ENCODE measurements at regions not wholly inside any gene's neighbourhood (a gene's known extent, or its start where the extent isn't known, plus 50 kb on each side); places are given as distances from the start of the nearest gene placed in this dataset.

GRCh38 chr9:108396193-108396592, 459.6 kb downstream of the ACTL7B start:
- DNase-seq (ENCODE audit: low read depth, low spot score) = no peak
- H3K4me1 ChIP-seq (ENCODE audit: control insufficient read depth, extremely low read depth, insufficient read depth, low read length) = no peaks in the 10 kb centered on the region
- H3K79me2 ChIP-seq (ENCODE audit: control insufficient read depth, insufficient read depth, low read length) = no peaks in the 10 kb centered on the region
- no peaks in the 10 kb centered on the region for H3K27me3 ChIP-seq (ENCODE audit: control insufficient read depth in 2 of 2, insufficient read depth in 2 of 2, low read length in 2 of 2)
- TF ChIP-seq POLR2AphosphoS5 (IDR thresholded peaks at IDR 0.05; ENCODE audit: insufficient read depth, low read depth, low read length) = no peak
- TF ChIP-seq CTCF (IDR thresholded peaks at IDR 0.05; ENCODE audit: extremely low read depth in 1 of 2, insufficient read depth in 1 of 2, low read depth in 1 of 2, low read length in 2 of 2) = no peak
- TF ChIP-seq JUN (IDR thresholded peaks at IDR 0.05; ENCODE audit: borderline replicate concordance, insufficient read depth, insufficient read length, low read depth) = no peak
- TF ChIP-seq MAX (IDR thresholded peaks at IDR 0.05; ENCODE audit: insufficient read depth, insufficient read length) = no peak
- no peak for TF ChIP-seq FOS (IDR thresholded peaks at IDR 0.05; ENCODE audit: borderline replicate concordance, insufficient read depth, low read length)
- dilution Hi-C loops (cut with MboI; ENCODE audit: extremely low pct_ligation_motif_present, low sequenced_read_pairs) = no loop called here
- no peak overlapping the region for H3K27ac ChIP-seq (ENCODE audit: insufficient read depth, low read depth, low read length)
- intact Hi-C loops (cut with micrococcal nuclease) = no loop called here
- H3K4me2 ChIP-seq (ENCODE audit: insufficient read depth, low read length) = no peak overlapping the region
- H2AFZ ChIP-seq (ENCODE audit: low read depth, low read length) = no peak overlapping the region
- POLR2A ChIA-PET = no interaction called here
- CTCF ChIA-PET = no interaction called here
- H3K9me1 ChIP-seq (replicated peaks; ENCODE audit: control insufficient read depth, extremely low read depth, insufficient read depth, low read length) = no peaks in the 10 kb centered on the region
- no peak overlapping the region for H3K9ac ChIP-seq (replicated peaks; ENCODE audit: extremely low read depth, insufficient read depth, low read length)
- no peaks in the 10 kb centered on the region for H4K20me1 ChIP-seq (replicated peaks; ENCODE audit: control insufficient read depth, extremely low read depth, insufficient read depth, low read length)
- BruUV-seq (replicated peaks) = no TSS peak
- no peak for FAIRE-seq
- no peaks in the 10 kb centered on the region for H3K9me3 ChIP-seq (replicated peaks; ENCODE audit: control insufficient read depth, insufficient read depth, low read length)
- H3K36me3 ChIP-seq (ENCODE audit: control insufficient read depth in 2 of 2, extremely low read depth in 1 of 2, insufficient read depth in 2 of 2, low read length in 2 of 2) = no peaks in the 10 kb centered on the region
- no peak overlapping the region for H3K4me3 ChIP-seq (replicated peaks in 1 of 3; ENCODE audit: insufficient read depth in 1 of 3, low read depth in 1 of 3, low read length in 3 of 3)

- Histone ChIP-seq H3K9me3 (replicated peaks; ENCODE audit: control insufficient read depth, insufficient read depth, low read length) (no peaks in the 10 kb centered on the region), H3K9me1 (replicated peaks; ENCODE audit: control insufficient read depth, extremely low read depth, insufficient read depth, low read length) (no peaks in the 10 kb centered on the region), H3K4me1 (ENCODE audit: control insufficient read depth, extremely low read depth, insufficient read depth, low read length) (no peaks in the 10 kb centered on the region), H3K9ac (replicated peaks; ENCODE audit: extremely low read depth, insufficient read depth, low read length) (no peak overlapping the region), H3K36me3 (ENCODE audit: control insufficient read depth in 2 of 2, extremely low read depth in 1 of 2, insufficient read depth in 2 of 2, low read length in 2 of 2) (no peaks in the 10 kb centered on the region), H3K4me3 (replicated peaks in 1 of 3; ENCODE audit: insufficient read depth in 1 of 3, low read depth in 1 of 3, low read length in 3 of 3) (no peak overlapping the region), H3K27me3 (ENCODE audit: control insufficient read depth in 2 of 2, insufficient read depth in 2 of 2, low read length in 2 of 2) (no peaks in the 10 kb centered on the region), H4K20me1 (replicated peaks; ENCODE audit: control insufficient read depth, extremely low read depth, insufficient read depth, low read length) (no peaks in the 10 kb centered on the region), H3K4me2 (ENCODE audit: insufficient read depth, low read length) (no peak overlapping the region), H3K27ac (ENCODE audit: insufficient read depth, low read depth, low read length) (no peak overlapping the region), H2AFZ (ENCODE audit: low read depth, low read length) (no peak overlapping the region), H3K79me2 (ENCODE audit: control insufficient read depth, insufficient read depth, low read length) (no peaks in the 10 kb centered on the region)
- no peak for TF ChIP-seq POLR2A (IDR thresholded peaks at IDR 0.05; ENCODE audit: low read depth, low read length)
- no peak for TF ChIP-seq GATA2 (IDR thresholded peaks at IDR 0.05; ENCODE audit: insufficient read depth, insufficient read length, low read depth, low read length)
- no peak for TF ChIP-seq EZH2 (IDR thresholded peaks at IDR 0.05; ENCODE audit: borderline replicate concordance, low read depth, low read length, severe bottlenecking)
- no peak for TF ChIP-seq MAX (IDR thresholded peaks at IDR 0.05; ENCODE audit: insufficient read depth, insufficient read length)
- TF ChIP-seq CTCF (IDR thresholded peaks at IDR 0.05; ENCODE audit: extremely low read depth in 1 of 2, insufficient read depth in 1 of 2, low read depth in 1 of 2, low read length in 2 of 2) = no peak
- no peak for TF ChIP-seq MYC (IDR thresholded peaks at IDR 0.05; ENCODE audit: low read depth, low read length)
- BruUV-seq (replicated peaks) = no TSS peak
- intact Hi-C loops (cut with micrococcal nuclease) = no loop called here
- ChIA-PET POLR2A (no interaction called here), CTCF (no interaction called here)
- dilution Hi-C loops (cut with MboI; ENCODE audit: extremely low pct_ligation_motif_present, low sequenced_read_pairs) = no loop called here
- no peak for FAIRE-seq
- no peak for DNase-seq (ENCODE audit: low read depth, low spot score)
These were observed 460.4 kb downstream of the ACTL7B start for GRCh38 chr9:108395421-108395820.

All from endothelial cell of umbilical vein (primary cell).